Kidney (tissue), 13 donors: ENCODE measurements at regions not wholly inside any gene's neighbourhood (a gene's known extent, or its start where the extent isn't known, plus 50 kb on each side); places are given as distances from the start of the nearest gene placed in this dataset.

Source experiments
- DNase-seq, 5 donors: peaks; one replicate each; pipeline ENCODE4 v3.0.0-alpha.2; 2013 to 2020
- FAIRE-seq: peaks from 2 replicates; lab custom pipeline; 2012; peaks lifted over from hg19 to GRCh38; lab: Jason Lieb, UNC
- H3K27ac ChIP-seq, 2 donors: one replicate each; pipeline ENCODE4 v1.7.0; 2013; ENCODE audit warnings: low read depth in 2 of 2, low read length in 2 of 2, inconsistent platforms in 1 of 2
- H3K27me3 ChIP-seq: one replicate; pipeline ENCODE4 v1.7.1; 2013; ENCODE audit warnings: low read length, inconsistent platforms; ENCODE audit not compliant: control insufficient read depth, insufficient read depth
- H3K36me3 ChIP-seq, 3 donors: one replicate each; pipeline versions ENCODE4 v1.7.0 to v1.7.1; 2013; ENCODE audit warnings: low read length in 3 of 3, control low read depth in 1 of 3, inconsistent platforms in 1 of 3; ENCODE audit not compliant: insufficient read depth in 3 of 3, control insufficient read depth in 2 of 3
- H3K4me1 ChIP-seq, 3 donors: one replicate each; pipeline versions ENCODE4 v1.7.0 to v1.7.1; 2013; ENCODE audit warnings: low read length in 3 of 3, inconsistent platforms in 1 of 3, low read depth in 1 of 3; ENCODE audit not compliant: control insufficient read depth in 2 of 3, insufficient read depth in 2 of 3
- H3K4me3 ChIP-seq, 3 donors: one replicate each; pipeline versions ENCODE4 v1.7.0 to v1.8.1; 2013; ENCODE audit warnings: low read length in 3 of 3, control low read depth in 1 of 3, inconsistent platforms in 1 of 3
- H3K9ac ChIP-seq, 3 donors: one replicate each; pipeline versions ENCODE4 v1.7.0 to v1.7.1; 2013; ENCODE audit warnings: low read length in 3 of 3, control low read depth in 1 of 3, inconsistent platforms in 1 of 3
- H3K9me3 ChIP-seq, 3 donors: one replicate each; pipeline versions ENCODE4 v1.7.0 to v1.7.1; 2013; ENCODE audit warnings: low read length in 3 of 3, control low read depth in 1 of 3, inconsistent platforms in 1 of 3; ENCODE audit not compliant: control insufficient read depth in 2 of 3, insufficient read depth in 1 of 3
- CTCF ChIP-seq: IDR thresholded peaks from 3 replicates; pipeline ENCODE4 v1.5.1; 2012; ENCODE audit warnings: mild to moderate bottlenecking, moderate library complexity, borderline replicate concordance; ENCODE audit not compliant: insufficient read depth; ENCODE audit errors: extremely low read depth
- intact Hi-C: fragments of 100-400 bp; cut with DNase I; formaldehyde crosslinking; loops from one replicate; pipeline ENCODE4 v1.11.1; 2022
- donor health status: control.
- donor health status: control.
- donor health status: control.
- donor health status: control.
- donor health status: control.
- donor health status: DM: yes; HTN: yes; CAD: no.
- donor health status: Normal renal cell carcinoma (clear cell type).

- Histone ChIP-seq H3K4me1 (peaks cover 0 to 6% (median 0%) of the 10 kb centered on the region in 3 donors), H3K9ac (no peak overlapping the region), H3K27me3 (no peaks in the 10 kb centered on the region), H3K36me3 (no peaks in the 10 kb centered on the region), H3K4me3 (no peak overlapping the region), H3K27ac (no peak overlapping the region), H3K9me3 (no peaks in the 10 kb centered on the region)
- FAIRE-seq (no peak), DNase-seq (no peak)
- TF ChIP-seq CTCF, result no peak
- intact Hi-C loops, result no loop called here
Observed at GRCh38 chr6:139942331-139942730, 567.9 kb upstream of the CITED2 start.

DNA sequence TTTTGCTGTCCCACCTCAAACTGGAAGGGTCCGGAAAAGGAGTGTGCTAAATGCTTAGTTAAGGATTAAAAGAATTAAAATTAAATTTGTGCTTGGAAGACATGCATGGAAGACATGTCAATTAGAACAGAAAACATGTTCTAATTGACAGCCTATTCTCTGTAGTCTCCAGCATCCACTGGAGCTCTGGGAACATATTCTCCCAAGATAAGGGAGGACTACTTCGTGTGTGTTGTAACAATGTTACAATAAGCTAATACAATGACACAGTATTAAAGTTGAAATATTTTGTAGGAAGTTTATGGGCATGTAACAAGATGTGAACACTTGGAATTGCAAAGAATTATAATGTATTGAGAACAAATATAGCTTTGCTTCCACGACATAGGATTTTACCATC is 567.4 kb upstream of the CITED2 start:
- no peak overlapping the region for H3K27ac ChIP-seq
- H3K27me3 ChIP-seq, result no peaks in the 10 kb centered on the region
- no peak overlapping the region for H3K9ac ChIP-seq
- no peaks in the 10 kb centered on the region for H3K9me3 ChIP-seq
- no peaks in the 10 kb centered on the region for H3K36me3 ChIP-seq
- no peak for DNase-seq
- intact Hi-C loops, result no loop called here
- no peak for TF ChIP-seq CTCF
- H3K4me3 ChIP-seq, result no peak overlapping the region
- H3K4me1 ChIP-seq, result peaks cover 0 to 6% (median 0%) of the 10 kb centered on the region in 3 donors
- no peak for FAIRE-seq

DNA sequence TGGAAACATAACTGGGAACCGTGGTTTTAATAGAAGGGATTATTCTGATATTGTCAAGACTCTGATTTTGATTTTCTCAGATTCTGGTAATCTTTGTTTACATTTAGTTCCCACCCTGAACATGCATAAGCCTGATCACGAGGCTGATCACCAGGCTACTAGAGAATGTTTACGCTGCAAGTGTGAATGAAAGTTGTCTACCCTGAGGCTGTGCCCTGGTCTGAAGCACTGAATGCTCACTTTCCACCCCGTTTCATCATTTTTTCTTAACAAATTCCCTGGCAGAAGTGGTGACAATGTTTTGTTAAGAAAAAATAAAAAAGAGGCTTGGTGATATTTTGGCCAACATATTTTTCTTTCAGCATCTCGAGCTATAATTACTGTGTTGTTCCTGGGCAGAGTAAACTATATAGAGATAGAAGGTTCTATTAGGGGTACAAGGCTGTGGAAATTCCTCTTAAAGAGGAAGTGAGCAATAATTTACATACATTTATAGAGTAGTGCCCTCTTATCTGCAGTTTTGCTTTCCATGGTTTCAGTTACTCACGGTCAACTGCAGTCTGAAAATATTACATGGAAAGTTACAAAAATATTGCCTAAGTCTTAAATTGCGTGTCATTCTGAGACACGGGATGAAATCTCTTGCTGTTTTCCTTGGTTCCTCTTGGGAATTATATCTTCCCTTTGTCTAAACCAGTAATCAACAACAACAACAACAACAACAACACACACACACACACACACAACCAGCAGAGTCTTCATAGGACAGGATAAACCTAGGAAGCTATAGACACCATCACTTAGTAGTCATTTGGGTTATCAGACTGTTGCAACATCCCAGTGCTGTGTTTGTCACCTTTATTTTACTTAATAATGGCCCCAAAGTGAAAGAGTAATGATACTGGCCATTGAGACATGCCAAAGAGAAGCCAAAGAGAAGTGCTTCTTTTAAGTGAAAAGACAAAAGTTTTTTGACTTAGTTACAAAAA is 566.6 kb upstream of the CITED2 start:
- no peak overlapping the region for H3K27ac ChIP-seq
- H3K27me3 ChIP-seq, result no peaks in the 10 kb centered on the region
- TF ChIP-seq CTCF, result no peak
- DNase-seq, result no peak
- no peaks in the 10 kb centered on the region for H3K9me3 ChIP-seq
- intact Hi-C loops, result no loop called here
- no peak for FAIRE-seq
- H3K4me3 ChIP-seq, result no peak overlapping the region
- H3K9ac ChIP-seq, result no peak overlapping the region
- peaks cover 0 to 6% (median 0%) of the 10 kb centered on the region in 3 donors for H3K4me1 ChIP-seq
- H3K36me3 ChIP-seq, result no peaks in the 10 kb centered on the region
